H9 (cell line): ENCODE measurements at regions not wholly inside any gene's neighbourhood (a gene's known extent, or its start where the extent isn't known, plus 50 kb on each side); places are given as distances from the start of the nearest gene placed in this dataset.

Experiments
- DNase-seq: peaks from one replicate; pipeline ENCODE4 v3.0.0-alpha.2; 2017
- H2AFZ ChIP-seq: one replicate; pipeline ENCODE4 v1.6.1; 2013; ENCODE audit warnings: mild to moderate bottlenecking, low read length, control low read depth, moderate library complexity
- H2AK5ac ChIP-seq: 2 replicates; pipeline ENCODE4 v1.6.1; 2013; ENCODE audit warnings: low read length, control low read depth, mixed read lengths; ENCODE audit not compliant: insufficient read length
- H2BK120ac ChIP-seq: one replicate; pipeline ENCODE4 v1.6.1; 2013; ENCODE audit warnings: low read depth, mild to moderate bottlenecking, low read length, control low read depth, inconsistent platforms; ENCODE audit not compliant: poor library complexity, severe bottlenecking
- H2BK12ac ChIP-seq: 2 replicates; pipeline ENCODE4 v1.6.1; 2013; ENCODE audit warnings: low read length, control low read depth, mixed read lengths, low read depth; ENCODE audit not compliant: insufficient read length
- H2BK15ac ChIP-seq: 2 replicates; pipeline ENCODE4 v1.6.1; 2013; ENCODE audit warnings: low read depth, low read length, control low read depth
- H2BK20ac ChIP-seq: one replicate; pipeline ENCODE4 v1.6.1; 2013; ENCODE audit warnings: low read depth, mild to moderate bottlenecking, low read length, control low read depth, inconsistent platforms; ENCODE audit not compliant: poor library complexity, severe bottlenecking
- H2BK5ac ChIP-seq: 2 replicates; pipeline ENCODE4 v1.6.1; 2013; ENCODE audit warnings: low read length, control low read depth, mixed read lengths; ENCODE audit not compliant: insufficient read length
- H3K14ac ChIP-seq: 2 replicates; pipeline ENCODE4 v1.6.1; 2013; ENCODE audit warnings: low read length, control low read depth; ENCODE audit not compliant: insufficient read depth
- H3K18ac ChIP-seq: 2 replicates; pipeline ENCODE4 v1.6.1; 2013; ENCODE audit warnings: low read depth, mild to moderate bottlenecking, mixed read lengths, low read length, control low read depth; ENCODE audit not compliant: insufficient read length
- H3K23ac ChIP-seq: 2 replicates; pipeline ENCODE4 v1.6.1; 2013; ENCODE audit warnings: low read length, control low read depth, mixed read lengths, low read depth; ENCODE audit not compliant: insufficient read length
- H3K23me2 ChIP-seq: 2 replicates; pipeline ENCODE4 v1.6.1; 2013; ENCODE audit warnings: low read depth, mild to moderate bottlenecking, mixed read lengths, low read length, control low read depth; ENCODE audit not compliant: insufficient read length, poor library complexity, severe bottlenecking
- H3K27ac ChIP-seq: 2 replicates; pipeline ENCODE4 v1.5.1; 2013; ENCODE audit warnings: low read length, control low read depth, mixed read lengths, low read depth; ENCODE audit not compliant: insufficient read length
- H3K27me3 ChIP-seq: 2 replicates; pipeline ENCODE4 v1.6.1; 2013; ENCODE audit warnings: low read length, control low read depth, inconsistent platforms; ENCODE audit not compliant: insufficient read depth
- H3K4ac ChIP-seq: 2 replicates; pipeline ENCODE4 v1.6.1; 2013; ENCODE audit warnings: low read depth, mild to moderate bottlenecking, control low read depth, inconsistent platforms, low read length, moderate library complexity
- H3K4me1 ChIP-seq: 2 replicates; pipeline ENCODE4 v1.6.1; 2013; ENCODE audit warnings: low read length, control low read depth, inconsistent platforms; ENCODE audit not compliant: insufficient read depth
- H3K4me2 ChIP-seq: 2 replicates; pipeline ENCODE4 v1.6.1; 2013; ENCODE audit warnings: low read length, control low read depth, mixed read lengths; ENCODE audit not compliant: insufficient read length, insufficient read depth
- H3K56ac ChIP-seq: 2 replicates; pipeline ENCODE4 v1.6.1; 2013; ENCODE audit warnings: low read depth, mild to moderate bottlenecking, mixed read lengths, low read length, control low read depth; ENCODE audit not compliant: insufficient read length
- H3K79me1 ChIP-seq: 2 replicates; pipeline ENCODE4 v1.6.1; 2013; ENCODE audit warnings: low read depth, mild to moderate bottlenecking, moderate library complexity, low read length, control low read depth, inconsistent platforms; ENCODE audit not compliant: insufficient read depth, poor library complexity, severe bottlenecking
- H3K79me2 ChIP-seq: 2 replicates; pipeline ENCODE4 v1.6.1; 2013; ENCODE audit warnings: low read length, control low read depth, inconsistent platforms; ENCODE audit not compliant: insufficient read depth
- H3K9ac ChIP-seq: 2 replicates; pipeline ENCODE4 v1.6.1; 2013; ENCODE audit warnings: low read length, control low read depth, mixed read lengths; ENCODE audit not compliant: insufficient read length; ENCODE audit errors: extremely low read depth
- H3K9me3 ChIP-seq: one replicate; pipeline ENCODE4 v1.6.1; 2013; ENCODE audit warnings: low read depth, low read length, inconsistent platforms; ENCODE audit not compliant: control insufficient read depth
- H3T11ph ChIP-seq: one replicate; pipeline ENCODE4 v1.6.1; 2013; ENCODE audit warnings: mild to moderate bottlenecking, low read length, control low read depth, inconsistent platforms
- H4K20me1 ChIP-seq: one replicate; pipeline ENCODE4 v1.6.1; 2013; ENCODE audit not compliant: control insufficient read depth, insufficient read length, insufficient read depth
- H4K5ac ChIP-seq: 2 replicates; pipeline ENCODE4 v1.6.1; 2013; ENCODE audit warnings: low read depth, mild to moderate bottlenecking, mixed read lengths, low read length, control low read depth; ENCODE audit not compliant: insufficient read length
- H4K8ac ChIP-seq: replicated peaks from 2 replicates; pipeline ENCODE4 v1.6.1; 2013; ENCODE audit warnings: low read length, control low read depth, mixed read lengths, low read depth; ENCODE audit not compliant: insufficient read length
- H4K91ac ChIP-seq: 2 replicates; pipeline ENCODE4 v1.6.1; 2013; ENCODE audit warnings: low read depth, mild to moderate bottlenecking, moderate library complexity, mixed read lengths, low read length, control low read depth; ENCODE audit not compliant: insufficient read length
- H3K27ac Mint-ChIP-seq, 3 experiments: 2 replicates in 2 of 3; 3 replicates in 1 of 3; pipeline ENCODE4 v1.8.0; 2020 to 2021; ENCODE audit warnings: mixed read lengths in 3 of 3, mild to moderate bottlenecking in 1 of 3, moderate library complexity in 1 of 3
- H3K27me3 Mint-ChIP-seq: 2 replicates; pipeline ENCODE4 v1.8.0; 2021; ENCODE audit warnings: low read depth, mild to moderate bottlenecking, moderate library complexity, mixed read lengths
- H3K36me3 Mint-ChIP-seq, 3 experiments: 2 replicates in 2 of 3; 3 replicates in 1 of 3; pipeline ENCODE4 v1.8.0; 2020 to 2021; ENCODE audit warnings: low read depth in 3 of 3, mixed read lengths in 3 of 3; ENCODE audit not compliant: insufficient read depth in 1 of 3
- H3K4me1 Mint-ChIP-seq, 2 experiments: 2 replicates each; pipeline ENCODE4 v1.8.0; 2020; ENCODE audit warnings: mixed read lengths in 2 of 2
- H3K4me3 Mint-ChIP-seq, 2 experiments: 2 replicates in 1 of 2; 3 replicates in 1 of 2; pipeline ENCODE4 v1.8.0; 2020 to 2021; ENCODE audit warnings: mild to moderate bottlenecking in 2 of 2, mixed read lengths in 2 of 2, moderate library complexity in 1 of 2
- H3K9me3 Mint-ChIP-seq, 2 experiments: 2 replicates in 1 of 2; 3 replicates in 1 of 2; pipeline ENCODE4 v1.8.0; 2020; ENCODE audit warnings: mild to moderate bottlenecking in 2 of 2, mixed read lengths in 2 of 2, moderate library complexity in 1 of 2
- WGBS: extraction: QIAGEN DNeasy Blood & Tissue Kit; methylation state at CpG from one replicate; pipeline ENCODE4 v1.1.7; 2013; ENCODE audit warnings: missing lambda C conversion rate, low lambda C conversion rate, mixed read lengths; ENCODE audit not compliant: insufficient read length; ENCODE audit errors: extremely low coverage; 5-methylcytosine and 5-hydroxymethylcytosine counted together
- TF ChIP-seq, protein P1 (sequence below): fragments of 200-600 bp; sonication (generic); conservative IDR thresholded peaks from 3 replicates; pipeline ENCODE4 v1.8.0; 2021; ENCODE audit warnings: antibody characterized with exemption, mild to moderate bottlenecking

DNA sequence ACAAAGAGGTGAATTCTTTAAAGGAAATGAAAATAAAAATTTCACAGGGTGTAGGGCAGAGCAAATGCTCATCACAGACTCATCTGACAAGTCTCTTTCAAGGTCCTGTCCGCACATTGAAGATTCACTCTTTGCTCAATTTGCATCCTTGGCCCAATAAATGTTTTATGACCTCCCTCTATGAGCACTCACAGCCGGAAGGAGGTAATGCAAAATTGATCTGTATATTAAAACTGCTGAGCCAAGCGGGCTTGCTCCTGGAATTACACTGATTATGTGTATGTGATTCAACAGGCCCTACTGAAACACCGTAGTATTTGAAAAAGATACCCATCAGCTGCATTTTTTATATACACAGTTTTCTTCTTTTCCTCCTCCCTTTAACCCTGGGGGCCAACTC, 246.8 kb downstream of the IZUMO3 start:
- DNase-seq, result no peak
- no peak overlapping the region for H3K23ac ChIP-seq
- no peak overlapping the region for H3K14ac ChIP-seq
- H3K27ac ChIP-seq, result no peak overlapping the region
- H2BK120ac ChIP-seq, result no peak overlapping the region
- H3K4me1 Mint-ChIP-seq, result peaks cover 21 to 24% of the 10 kb centered on the region in 2 experiments
- H3K23me2 ChIP-seq, result no peaks in the 10 kb centered on the region
- no peaks in the 10 kb centered on the region for H3K79me1 ChIP-seq
- H4K91ac ChIP-seq, result no peak overlapping the region
- no peak overlapping the region for H2AFZ ChIP-seq
- no peaks in the 10 kb centered on the region for H3K9me3 ChIP-seq
- H3K9ac ChIP-seq, result no peak overlapping the region
- no peak overlapping the region for H4K5ac ChIP-seq
- H3K27ac Mint-ChIP-seq, result no peak overlapping the region
- H3K4ac ChIP-seq, result no peak overlapping the region
- no peak overlapping the region for H3T11ph ChIP-seq
- no peak overlapping the region for H2BK20ac ChIP-seq
- H3K9me3 Mint-ChIP-seq, result peaks cover 8 to 9% of the 10 kb centered on the region in 2 experiments; a peak in 4 of 5 replicates
- H3K4me3 Mint-ChIP-seq, result no peak overlapping the region
- H3K27me3 Mint-ChIP-seq, result no peaks in the 10 kb centered on the region
- peaks cover 0 to 11% (median 3%) of the 10 kb centered on the region in 3 experiments; a peak in 5 of 7 replicates for H3K36me3 Mint-ChIP-seq
- H3K4me1 ChIP-seq, result no peaks in the 10 kb centered on the region; the same call in 1 of the 2 replicates
- H3K27me3 ChIP-seq, result no peaks in the 10 kb centered on the region
- no peaks in the 10 kb centered on the region for H3K79me2 ChIP-seq
- no peaks in the 10 kb centered on the region for H4K20me1 ChIP-seq
- H2AK5ac ChIP-seq, result no peak overlapping the region
- H3K4me2 ChIP-seq, result no peak overlapping the region
- WGBS, result no CpG with 5 or more reads among the region's 4 CpGs
- no peak overlapping the region for H2BK5ac ChIP-seq
- no peak overlapping the region for H2BK15ac ChIP-seq
- no peak overlapping the region for H3K56ac ChIP-seq
- H4K8ac ChIP-seq, result no peak overlapping the region
- TF ChIP-seq, protein P1, sequence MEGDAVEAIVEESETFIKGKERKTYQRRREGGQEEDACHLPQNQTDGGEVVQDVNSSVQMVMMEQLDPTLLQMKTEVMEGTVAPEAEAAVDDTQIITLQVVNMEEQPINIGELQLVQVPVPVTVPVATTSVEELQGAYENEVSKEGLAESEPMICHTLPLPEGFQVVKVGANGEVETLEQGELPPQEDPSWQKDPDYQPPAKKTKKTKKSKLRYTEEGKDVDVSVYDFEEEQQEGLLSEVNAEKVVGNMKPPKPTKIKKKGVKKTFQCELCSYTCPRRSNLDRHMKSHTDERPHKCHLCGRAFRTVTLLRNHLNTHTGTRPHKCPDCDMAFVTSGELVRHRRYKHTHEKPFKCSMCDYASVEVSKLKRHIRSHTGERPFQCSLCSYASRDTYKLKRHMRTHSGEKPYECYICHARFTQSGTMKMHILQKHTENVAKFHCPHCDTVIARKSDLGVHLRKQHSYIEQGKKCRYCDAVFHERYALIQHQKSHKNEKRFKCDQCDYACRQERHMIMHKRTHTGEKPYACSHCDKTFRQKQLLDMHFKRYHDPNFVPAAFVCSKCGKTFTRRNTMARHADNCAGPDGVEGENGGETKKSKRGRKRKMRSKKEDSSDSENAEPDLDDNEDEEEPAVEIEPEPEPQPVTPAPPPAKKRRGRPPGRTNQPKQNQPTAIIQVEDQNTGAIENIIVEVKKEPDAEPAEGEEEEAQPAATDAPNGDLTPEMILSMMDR, result no peak
- H2BK12ac ChIP-seq, result no peak overlapping the region
- H3K18ac ChIP-seq, result no peak overlapping the region
